Adipocyte (in vitro differentiated cells): ENCODE measurements at regions not wholly inside any gene's neighbourhood (a gene's known extent, or its start where the extent isn't known, plus 50 kb on each side); places are given as distances from the start of the nearest gene placed in this dataset.

ENCODE experiments used
- DNase-seq: peaks from one replicate; pipeline ENCODE4 v3.0.0-alpha.2; 2015; ENCODE audit warnings: low read depth
- H3K27me3 ChIP-seq: replicated peaks from 2 replicates; pipeline ENCODE4 v1.7.0; 2013; ENCODE audit warnings: mild to moderate bottlenecking, low read length, moderate library complexity; ENCODE audit not compliant: control insufficient read depth, insufficient read depth
- H3K36me3 ChIP-seq: 2 replicates; pipeline ENCODE4 v1.7.0; 2013; ENCODE audit warnings: low read length, mild to moderate bottlenecking, moderate library complexity; ENCODE audit not compliant: control insufficient read depth, insufficient read depth, severe bottlenecking
- H3K4me1 ChIP-seq: 2 replicates; pipeline ENCODE4 v1.7.0; 2013; ENCODE audit warnings: mild to moderate bottlenecking, low read length, moderate library complexity; ENCODE audit not compliant: control insufficient read depth, insufficient read depth
- H3K4me3 ChIP-seq: 2 replicates; pipeline ENCODE4 v1.7.0; 2013; ENCODE audit warnings: mild to moderate bottlenecking, low read length, moderate library complexity
- H3K9ac ChIP-seq: 2 replicates; pipeline ENCODE4 v1.7.0; 2013; ENCODE audit warnings: mild to moderate bottlenecking, low read length, moderate library complexity
- H3K9me3 ChIP-seq: 2 replicates; pipeline ENCODE4 v1.7.0; 2013; ENCODE audit warnings: mild to moderate bottlenecking, low read length, moderate library complexity; ENCODE audit not compliant: control insufficient read depth

- H3K36me3 ChIP-seq: no peaks in the 10 kb centered on the region
- H3K4me1 ChIP-seq: no peaks in the 10 kb centered on the region
- no peak overlapping the region for H3K9ac ChIP-seq
- no peak overlapping the region for H3K4me3 ChIP-seq
- no peaks in the 10 kb centered on the region for H3K9me3 ChIP-seq
- no peak for DNase-seq
- H3K27me3 ChIP-seq: no peaks in the 10 kb centered on the region
These were observed 249.2 kb downstream of the FRK start for GRCh38 chr6:115811541-115811940.

- Histone ChIP-seq H3K9me3 (no peaks in the 10 kb centered on the region), H3K27me3 (no peaks in the 10 kb centered on the region), H3K36me3 (no peaks in the 10 kb centered on the region), H3K4me1 (no peaks in the 10 kb centered on the region), H3K9ac (no peak overlapping the region), H3K4me3 (no peak overlapping the region)
- DNase-seq: no peak
These were observed 262.5 kb downstream of the FRK start for GRCh38 chr6:115798229-115798628.

GRCh38 chr6:115796829-115797228 lies 263.9 kb downstream of the FRK start:
- Histone ChIP-seq H3K4me3 (no peak overlapping the region), H3K36me3 (no peaks in the 10 kb centered on the region), H3K4me1 (no peaks in the 10 kb centered on the region), H3K9me3 (no peaks in the 10 kb centered on the region), H3K9ac (no peak overlapping the region), H3K27me3 (no peaks in the 10 kb centered on the region)
- DNase-seq: no peak

- H3K9me3 ChIP-seq: no peaks in the 10 kb centered on the region
- no peak overlapping the region for H3K4me3 ChIP-seq
- H3K9ac ChIP-seq: no peak overlapping the region
- no peaks in the 10 kb centered on the region for H3K27me3 ChIP-seq
- H3K36me3 ChIP-seq: no peaks in the 10 kb centered on the region
- DNase-seq: no peak
- H3K4me1 ChIP-seq: no peaks in the 10 kb centered on the region
These were observed 264.6 kb downstream of the FRK start for GRCh38 chr6:115796061-115796460.

- no peak for DNase-seq
- Histone ChIP-seq H3K9ac (no peak overlapping the region), H3K4me3 (no peak overlapping the region), H3K4me1 (peaks cover 19% of the 10 kb centered on the region), H3K36me3 (no peaks in the 10 kb centered on the region), H3K9me3 (no peaks in the 10 kb centered on the region), H3K27me3 (no peaks in the 10 kb centered on the region)
These were observed 277.2 kb downstream of the FRK start for GRCh38 chr6:115783402-115784061.

GRCh38 chr6:115782612-115783011 lies 278.1 kb downstream of the FRK start:
- peaks cover 19% of the 10 kb centered on the region for H3K4me1 ChIP-seq
- no peak for DNase-seq
- H3K9ac ChIP-seq: no peak overlapping the region
- H3K4me3 ChIP-seq: no peak overlapping the region
- no peaks in the 10 kb centered on the region for H3K36me3 ChIP-seq
- H3K27me3 ChIP-seq: no peaks in the 10 kb centered on the region
- H3K9me3 ChIP-seq: no peaks in the 10 kb centered on the region

- Histone ChIP-seq H3K9ac (no peak overlapping the region), H3K4me3 (no peak overlapping the region), H3K27me3 (no peaks in the 10 kb centered on the region), H3K36me3 (no peaks in the 10 kb centered on the region), H3K4me1 (peaks cover 1% of the 10 kb centered on the region), H3K9me3 (no peaks in the 10 kb centered on the region)
- DNase-seq: no peak
These were observed 286.9 kb downstream of the FRK start for GRCh38 chr6:115773741-115774140.

- Histone ChIP-seq H3K36me3 (no peaks in the 10 kb centered on the region), H3K27me3 (no peaks in the 10 kb centered on the region), H3K4me3 (no peak overlapping the region), H3K9ac (no peak overlapping the region), H3K9me3 (no peaks in the 10 kb centered on the region), H3K4me1 (peaks cover 5% of the 10 kb centered on the region)
- DNase-seq: no peak
These were observed 289.8 kb downstream of the FRK start for GRCh38 chr6:115770851-115771250.

- H3K9ac ChIP-seq: no peak overlapping the region
- no peaks in the 10 kb centered on the region for H3K9me3 ChIP-seq
- H3K36me3 ChIP-seq: no peaks in the 10 kb centered on the region
- no peak for DNase-seq
- no peak overlapping the region for H3K4me3 ChIP-seq
- no peaks in the 10 kb centered on the region for H3K27me3 ChIP-seq
- H3K4me1 ChIP-seq: peaks cover 5% of the 10 kb centered on the region
These were observed 292.2 kb downstream of the FRK start for GRCh38 chr6:115768500-115768899.

- no peak overlapping the region for H3K9ac ChIP-seq
These were observed 292.8 kb downstream of the FRK start for GRCh38 chr6:115767931-115768330.

GRCh38 chr6:115766745-115767462 lies 293.8 kb downstream of the FRK start:
- peaks cover 10% of the 10 kb centered on the region for H3K9me3 ChIP-seq
- no peak for DNase-seq
- H3K4me3 ChIP-seq: no peak overlapping the region
- no peaks in the 10 kb centered on the region for H3K27me3 ChIP-seq
- no peak overlapping the region for H3K9ac ChIP-seq
- no peaks in the 10 kb centered on the region for H3K36me3 ChIP-seq
- H3K4me1 ChIP-seq: peaks cover 5% of the 10 kb centered on the region

More at GRCh38 chr6:115767931-115768330, 292.8 kb downstream of the FRK start:
- no peak overlapping the region for H3K4me3 ChIP-seq
- no peaks in the 10 kb centered on the region for H3K27me3 ChIP-seq
- H3K36me3 ChIP-seq: no peaks in the 10 kb centered on the region
- peaks cover 5% of the 10 kb centered on the region for H3K4me1 ChIP-seq
- DNase-seq: no peak
- H3K9me3 ChIP-seq: peaks cover 1% of the 10 kb centered on the region
